HCT116 (cell line): ENCODE measurements at regions not wholly inside any gene's neighbourhood (a gene's known extent, or its start where the extent isn't known, plus 50 kb on each side); places are given as distances from the start of the nearest gene placed in this dataset.

ENCODE experiments used
- ATAC-seq: fragments of 200-7000 bp; cut with Tn5 transposase; 2 replicates; pipeline ENCODE4 v1.9.1; 2020; ENCODE audit warnings: mild to moderate bottlenecking, moderate library complexity
- BruUV-seq: library from RNA; stranded (reverse); fragments of 400-500 nt; replicated peaks from 2 replicates; lab custom pipeline; 2021; lab: Mats Ljungman, UMichigan
- CTCF ChIA-PET: fragments of 300-600 bp; sonication (Branson Sonifier 250); formaldehyde crosslinking; loops from one replicate; lab custom pipeline; 2021; ENCODE audit warnings: antibody characterized with exemption; lab: Charles Lee
- POLR2A ChIA-PET: fragments of 300-600, 350-600 bp; sonication (Branson Sonifier 250); formaldehyde crosslinking; loops from one replicate; lab custom pipeline; 2021; ENCODE audit warnings: antibody characterized with exemption; lab: Charles Lee
- RAD21 ChIA-PET, 2 experiments: fragments of 300-600 bp; sonication (Branson Sonifier 250); formaldehyde crosslinking; loops; one replicate each; lab custom pipeline; 2023; ENCODE audit warnings: low total read pairs in 2 of 2; ENCODE audit not compliant: uncharacterized antibody in 2 of 2, unreplicated experiment in 2 of 2, low non-redundant PET in 1 of 2; lab: Charles Lee
- DNase-seq: peaks from one replicate; pipeline ENCODE4 v3.0.0-alpha.2; 2010; ENCODE audit warnings: low read depth, low spot score
- H2AFZ ChIP-seq: fragments of 200-600 bp; shearing (Covaris generic), sonication (generic); 2 replicates; pipeline ENCODE4 v1.6.1; 2017; ENCODE audit warnings: low read depth, mixed run types, mixed read lengths, antibody characterized with exemption, low read length; ENCODE audit not compliant: poor library complexity, severe bottlenecking
- H3K27ac ChIP-seq: 2 replicates; pipeline ENCODE4 v1.5.1; 2012; ENCODE audit warnings: low read depth, low read length
- H3K27me3 ChIP-seq: fragments of 200-600 bp; sonication (generic); 2 replicates; pipeline ENCODE4 v1.6.1; 2016; ENCODE audit warnings: mixed run types, low read length, mixed read lengths; ENCODE audit not compliant: insufficient read depth
- H3K36me3 ChIP-seq, 2 experiments: fragments of 200-500 bp in 1 of 2; fragments of 200-600 bp in 1 of 2; sonication (Bioruptor generic) in 1 of 2; sonication (generic) in 1 of 2; 2 replicates each; pipeline versions ENCODE4 v1.5.1 to v1.6.1; 2014 to 2016; ENCODE audit warnings: low read length in 2 of 2, inconsistent platforms in 1 of 2, mixed read lengths in 1 of 2, mixed run types in 1 of 2; ENCODE audit not compliant: insufficient read depth in 2 of 2, control insufficient read depth in 1 of 2
- H3K4me1 ChIP-seq, 2 experiments: fragments of 200-600 bp in 1 of 2; sonication (generic) in 1 of 2; 2 replicates each; pipeline versions ENCODE4 v1.5.1 to v1.6.1; 2012 to 2017; ENCODE audit warnings: low read length in 2 of 2, inconsistent platforms in 1 of 2, mild to moderate bottlenecking in 1 of 2, mixed read lengths in 1 of 2, mixed run types in 1 of 2, moderate library complexity in 1 of 2; ENCODE audit not compliant: insufficient read depth in 2 of 2, control insufficient read depth in 1 of 2
- H3K4me2 ChIP-seq: fragments of 200-600 bp; sonication (generic); 2 replicates; pipeline ENCODE4 v1.6.1; 2017; ENCODE audit warnings: mixed run types, low read length, mixed read lengths
- H3K4me3 ChIP-seq, 2 experiments: fragments of 200-600 bp in 1 of 2; sonication (generic) in 1 of 2; replicated peaks in 1 of 2; 2 replicates each; pipeline ENCODE4 v1.5.1; 2011 to 2016; ENCODE audit warnings: low read length in 2 of 2, control low read depth in 1 of 2, low read depth in 1 of 2, mild to moderate bottlenecking in 1 of 2, mixed read lengths in 1 of 2, mixed run types in 1 of 2
- H3K79me2 ChIP-seq: fragments of 200-600 bp; sonication (generic); 2 replicates; pipeline ENCODE4 v1.6.1; 2017; ENCODE audit warnings: mild to moderate bottlenecking, mixed run types, low read length, moderate library complexity, mixed read lengths; ENCODE audit not compliant: insufficient read depth
- H3K9ac ChIP-seq: fragments of 200-600 bp; sonication (generic); 2 replicates; pipeline ENCODE4 v1.6.1; 2016; ENCODE audit warnings: low read length, mixed read lengths
- H3K9me2 ChIP-seq: fragments of 200-600 bp; sonication (generic), shearing (Covaris generic); 2 replicates; pipeline ENCODE4 v1.6.1; 2017; ENCODE audit warnings: mixed run types, mild to moderate bottlenecking, moderate library complexity; ENCODE audit not compliant: insufficient read depth
- H3K9me3 ChIP-seq, 2 experiments: fragments of 200-500 bp in 1 of 2; fragments of 200-600 bp in 1 of 2; sonication (Bioruptor generic) in 1 of 2; sonication (generic) in 1 of 2; 2 replicates each; pipeline ENCODE4 v1.6.1; 2014 to 2017; ENCODE audit warnings: low read length in 2 of 2, mixed read lengths in 2 of 2, inconsistent platforms in 1 of 2, low read depth in 1 of 2, mild to moderate bottlenecking in 1 of 2, mixed run types in 1 of 2, moderate library complexity in 1 of 2; ENCODE audit not compliant: control insufficient read depth in 1 of 2, insufficient read depth in 1 of 2
- H4K20me1 ChIP-seq: fragments of 200-600 bp; sonication (generic), shearing (Covaris generic); 2 replicates; pipeline ENCODE4 v1.6.1; 2017; ENCODE audit warnings: mixed run types, mild to moderate bottlenecking, moderate library complexity; ENCODE audit not compliant: insufficient read depth
- ATF3 ChIP-seq: IDR thresholded peaks from 2 replicates; pipeline ENCODE4 v1.6.1; 2012
- CBX3 ChIP-seq: IDR thresholded peaks from 2 replicates; pipeline ENCODE4 v1.6.1; 2012; ENCODE audit warnings: low read depth
- CEBPB ChIP-seq: IDR thresholded peaks from 2 replicates; pipeline ENCODE4 v1.6.1; 2012; ENCODE audit warnings: low read depth
- CTCF ChIP-seq, 3 experiments: fragments of 200-600 bp in 1 of 3; sonication (generic) in 1 of 3; IDR thresholded peaks in 2 of 3; conservative IDR thresholded peaks in 1 of 3; 2 replicates each; pipeline ENCODE4 v1.5.1; 2012 to 2017; ENCODE audit warnings: low read depth in 2 of 3, low read length in 2 of 3, antibody characterized with exemption in 1 of 3, borderline replicate concordance in 1 of 3, control low read depth in 1 of 3, mild to moderate bottlenecking in 1 of 3, mixed read lengths in 1 of 3, mixed run types in 1 of 3, moderate library complexity in 1 of 3; ENCODE audit not compliant: insufficient read depth in 1 of 3
- EGR1 ChIP-seq: IDR thresholded peaks from 2 replicates; pipeline ENCODE4 v1.6.1; 2012; ENCODE audit warnings: low read depth
- ELF1 ChIP-seq: IDR thresholded peaks from 2 replicates; pipeline ENCODE4 v1.6.1; 2012; ENCODE audit warnings: low read depth, borderline replicate concordance
- EZH2 ChIP-seq: fragments of 200-600 bp; sonication (generic); IDR thresholded peaks from 2 replicates; pipeline ENCODE4 v1.6.1; 2017; ENCODE audit warnings: antibody characterized with exemption, mixed run types
- EZH2phosphoT487 ChIP-seq: fragments of 200-600 bp; IDR thresholded peaks from 2 replicates; pipeline ENCODE4 v1.6.1; 2018; ENCODE audit warnings: antibody characterized with exemption, borderline replicate concordance
- FOSL1 ChIP-seq: IDR thresholded peaks from 2 replicates; pipeline ENCODE4 v1.6.1; 2012; ENCODE audit warnings: low read depth
- MAX ChIP-seq: IDR thresholded peaks from 2 replicates; pipeline ENCODE4 v1.6.1; 2012
- POLR2AphosphoS5 ChIP-seq: IDR thresholded peaks from 2 replicates; pipeline ENCODE4 v1.6.1; 2011; ENCODE audit warnings: mild to moderate bottlenecking, low read depth, low read length, moderate library complexity
- RAD21 ChIP-seq: IDR thresholded peaks from 2 replicates; pipeline ENCODE4 v1.6.1; 2012; ENCODE audit warnings: low read depth, mild to moderate bottlenecking
- SIN3A ChIP-seq: IDR thresholded peaks from 2 replicates; pipeline ENCODE4 v1.6.1; 2012; ENCODE audit warnings: low read depth
- SP1 ChIP-seq: IDR thresholded peaks from 2 replicates; pipeline ENCODE4 v1.6.1; 2012; ENCODE audit warnings: low read depth
- SRF ChIP-seq: IDR thresholded peaks from 2 replicates; pipeline ENCODE4 v1.6.1; 2012; ENCODE audit warnings: low read depth
- ZBTB33 ChIP-seq: IDR thresholded peaks from 2 replicates; pipeline ENCODE4 v1.6.1; 2011; ENCODE audit warnings: mild to moderate bottlenecking, low read length, moderate library complexity; ENCODE audit not compliant: insufficient replicate concordance; ENCODE audit errors: extremely low read depth
- ZNF274 ChIP-seq: fragments of 200-500 bp; sonication (Bioruptor generic); IDR thresholded peaks from 2 replicates; pipeline ENCODE4 v1.6.1; 2014; ENCODE audit warnings: mild to moderate bottlenecking, low read depth, low read length, inconsistent platforms
- intact Hi-C: fragments of 100-400 bp; cut with micrococcal nuclease; formaldehyde crosslinking; loops from 2 replicates; pipeline ENCODE4 v1.10.0; 2022

GRCh38 chr20:25987073-25987927 lies 290.6 kb upstream of the ZNF337 start (continued):
- TF ChIP-seq ATF3: no peak
- TF ChIP-seq EGR1: no peak
- TF ChIP-seq, all 23 proteins: peak for 0

- H3K27ac ChIP-seq: no peak overlapping the region
- H3K36me3 ChIP-seq: no peaks in the 10 kb centered on the region
- BruUV-seq: no TSS peak
- no peak for ATAC-seq
- no peaks in the 10 kb centered on the region for H3K27me3 ChIP-seq
- H3K4me3 ChIP-seq: no peak overlapping the region
- no peaks in the 10 kb centered on the region for H3K9me2 ChIP-seq
- H3K4me1 ChIP-seq: no peaks in the 10 kb centered on the region
- TF ChIP-seq SIN3A (no peak), RAD21 (no peak), CEBPB (no peak), EZH2 (no peak), EZH2phosphoT487 (no peak), CTCF (IDR thresholded peaks at IDR 0.05 in 2 of 3, conservative IDR thresholded peaks at IDR 0.05 in 1 of 3; ENCODE audit: borderline replicate concordance in 1 of 3, insufficient read depth in 1 of 3, low read depth in 2 of 3, low read length in 2 of 3) (no peak), SRF (no peak), FOSL1 (no peak), ZBTB33 (no peak), ZNF274 (no peak), ELF1 (no peak), SP1 (no peak), POLR2AphosphoS5 (no peak), EGR1 (no peak), MAX (no peak), CBX3 (no peak)
- POLR2A ChIA-PET: no interaction called here
- no peak overlapping the region for H3K4me2 ChIP-seq
- H3K9me3 ChIP-seq: no peaks in the 10 kb centered on the region
- H3K9ac ChIP-seq: no peak overlapping the region
- no peaks in the 10 kb centered on the region for H4K20me1 ChIP-seq
- no peak for DNase-seq
- RAD21 ChIA-PET: no interaction called here
- no peaks in the 10 kb centered on the region for H3K79me2 ChIP-seq
- no peak overlapping the region for H2AFZ ChIP-seq
- CTCF ChIA-PET: no interaction called here
- intact Hi-C loops: no loop called here
These were observed 288.9 kb upstream of the ZNF337 start for GRCh38 chr20:25985597-25985996.
